Stimulated activated naive CD8-positive, alpha-beta T cell treated with anti-CD3 and anti-CD28 coated beads, Interleukin-15, Interleukin-2, amounts not matched to agents 100 U/mL and 50 U/mL, for 24 hours (primary cell): ENCODE measurements at regions not wholly inside any gene's neighbourhood (a gene's known extent, or its start where the extent isn't known, plus 50 kb on each side); places are given as distances from the start of the nearest gene placed in this dataset.

Experiments used
- ATAC-seq: fragments of 150-1000 bp; cut with Tn5 transposase; one replicate; pipeline ENCODE4 v1.10.0; 2021
- DNase-seq: peaks from one replicate; pipeline ENCODE4 v3.0.0; 2021

DNA sequence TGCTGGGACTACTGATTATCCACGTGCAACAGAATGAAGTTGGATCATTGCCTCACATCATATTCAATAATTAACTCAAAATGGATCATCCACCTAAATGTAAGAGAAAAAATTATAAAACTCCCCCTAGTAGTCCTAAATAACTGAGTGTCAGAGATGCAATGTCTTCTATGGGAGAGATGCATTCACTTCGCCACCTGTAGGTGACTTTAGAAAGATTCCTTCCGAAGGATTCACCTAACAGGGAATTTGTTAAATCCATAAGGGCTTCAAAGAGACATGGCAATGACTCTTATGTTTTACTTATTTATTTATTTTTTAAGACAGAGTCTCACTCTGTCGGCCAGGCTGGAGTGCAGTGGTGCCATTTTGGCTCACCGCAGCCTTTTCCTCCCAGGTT is 526.0 kb downstream of the MTRR start:
- no peak for DNase-seq

DNA sequence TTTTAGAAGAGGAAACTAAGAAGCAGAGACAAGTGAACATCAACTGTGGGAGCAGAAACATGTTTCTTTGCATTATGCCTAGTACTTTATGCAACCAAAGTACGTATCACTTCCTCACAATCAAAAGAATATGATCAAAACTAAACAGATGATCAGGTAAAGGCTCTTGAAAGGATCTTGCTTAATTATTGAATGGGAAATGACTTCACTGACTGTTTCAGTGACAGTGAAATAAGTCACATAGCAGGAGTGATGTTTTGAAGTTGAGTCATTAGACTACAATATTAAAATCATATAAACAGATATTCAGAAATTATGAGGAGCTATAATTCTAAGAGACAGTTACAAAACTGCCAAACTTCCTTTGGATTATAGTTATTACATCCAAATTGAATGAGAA is 527.3 kb downstream of the MTRR start:
- DNase-seq (no peak), ATAC-seq (no peak)

More for the DNA sequence above, 526.0 kb downstream of the MTRR start:
- ATAC-seq, result no peak

DNA sequence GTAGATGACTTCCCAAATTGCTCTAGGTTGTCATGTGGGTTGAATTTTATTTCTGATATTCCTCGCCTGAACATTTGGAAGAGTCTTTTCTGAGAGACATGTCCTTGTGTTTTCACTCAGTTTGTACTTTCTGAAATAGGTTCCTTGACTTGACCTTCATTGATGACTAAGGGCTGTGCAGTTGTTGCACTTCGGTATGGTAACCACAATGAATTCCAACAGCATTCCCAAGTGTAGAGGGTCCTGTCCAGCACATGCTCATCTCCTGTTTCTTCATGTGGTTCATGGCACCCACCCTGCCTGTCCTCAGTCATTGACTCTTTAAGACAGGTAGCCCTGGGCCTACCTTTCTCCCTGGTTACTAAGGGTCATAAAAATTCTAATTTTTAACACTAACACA is 527.8 kb downstream of the MTRR start:
- ATAC-seq (no peak), DNase-seq (no peak)

GRCh38 chr5:8399471-8399870 is 530.5 kb downstream of the MTRR start:
- DNase-seq (no peak), ATAC-seq (no peak)

- ATAC-seq (no peak), DNase-seq (no peak)
Measured at GRCh38 chr5:8408258-8408657, 539.3 kb downstream of the MTRR start.

DNA sequence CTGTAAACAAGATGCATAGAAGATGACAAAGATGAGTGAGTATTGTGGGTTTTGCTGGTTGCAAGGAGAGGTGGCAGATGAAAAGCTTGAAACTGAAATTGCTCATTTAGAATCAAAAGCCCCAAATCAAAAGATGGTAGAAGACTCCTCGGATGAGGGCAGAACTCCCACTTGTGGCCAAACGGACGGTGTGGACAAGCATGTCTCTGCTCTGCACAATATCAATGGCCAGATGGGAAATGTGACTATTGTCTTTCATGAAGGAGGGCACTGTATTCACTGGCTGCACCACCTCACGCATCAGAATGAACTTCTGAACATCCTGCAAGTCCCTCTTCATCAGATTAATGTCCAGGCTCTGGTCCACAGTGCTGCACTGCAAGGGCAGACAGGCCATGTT is 541.7 kb downstream of the MTRR start:
- DNase-seq (no peak), ATAC-seq (no peak)

- ATAC-seq, result no peak
- DNase-seq, result no peak
Measured at GRCh38 chr5:8413975-8414374, 545.0 kb downstream of the MTRR start.

- ATAC-seq, result no peak
- no peak for DNase-seq
Measured at GRCh38 chr5:8417316-8418048, 548.5 kb downstream of the MTRR start.

DNA sequence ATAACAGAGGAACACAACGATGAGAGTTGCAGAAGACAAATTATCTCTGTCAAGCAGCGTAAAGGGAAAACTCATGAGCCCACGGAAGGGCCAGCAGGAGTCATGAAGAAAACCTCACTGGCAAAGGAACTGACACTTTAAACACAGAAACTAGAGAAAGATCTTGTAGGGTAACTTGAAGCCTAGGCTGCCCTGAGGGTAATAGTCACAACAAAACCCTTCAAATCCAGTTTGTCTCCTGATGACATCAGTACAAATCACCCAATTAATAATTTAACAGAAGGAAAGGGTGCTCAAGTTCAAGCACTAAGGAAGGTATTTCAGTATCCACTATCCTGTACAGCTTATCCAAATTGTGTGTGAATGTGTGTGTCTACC is 549.1 kb downstream of the MTRR start:
- ATAC-seq, result no peak
- no peak for DNase-seq

DNA sequence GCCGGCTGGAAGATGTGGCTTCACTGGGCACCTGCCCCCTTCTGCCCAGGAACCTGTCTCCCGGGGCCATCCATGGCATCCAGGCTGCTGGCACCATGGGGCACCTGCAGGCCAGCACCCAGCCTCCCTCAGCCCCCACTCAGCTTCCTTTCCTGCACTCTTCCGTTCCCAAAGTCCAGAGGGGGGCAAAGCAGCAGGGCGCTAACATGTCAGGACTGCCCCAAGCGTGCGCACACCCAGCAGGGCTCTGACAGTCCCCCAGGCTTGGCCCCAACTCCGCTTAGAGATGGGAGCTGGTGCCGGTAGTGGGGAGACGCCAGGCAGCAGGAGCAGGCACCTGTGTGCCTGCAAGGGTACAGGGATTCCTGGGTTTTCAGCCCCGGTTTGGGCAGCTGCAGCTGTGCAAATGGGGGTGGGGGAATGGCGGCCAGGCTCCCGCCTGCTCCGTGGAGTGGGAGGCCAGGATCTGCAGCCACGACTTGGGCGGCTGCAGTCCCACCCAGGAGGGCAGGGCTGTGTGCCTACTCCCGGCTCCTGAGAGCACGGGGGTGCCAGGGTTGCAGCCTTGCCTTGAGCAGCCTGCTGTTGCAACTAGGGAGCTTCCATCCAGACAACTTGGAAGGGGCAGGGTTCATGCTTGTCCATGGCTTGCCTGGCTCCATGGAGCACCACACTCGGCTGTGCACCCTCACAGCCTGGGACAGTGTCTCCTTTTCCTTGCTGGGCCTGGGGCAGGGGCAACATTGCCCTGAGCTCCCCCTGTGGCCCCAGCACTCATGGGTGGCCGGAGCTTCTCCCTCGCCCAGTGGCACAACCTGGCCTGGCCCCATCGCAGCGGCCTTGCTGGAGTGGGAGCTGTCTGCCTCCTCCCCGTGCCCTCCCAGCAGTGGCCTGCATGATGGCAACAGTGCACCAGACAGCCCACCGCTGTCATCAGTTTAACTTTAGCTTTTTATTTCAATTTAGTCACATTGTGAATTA is 561.1 kb downstream of the MTRR start:
- ATAC-seq (no peak), DNase-seq (no peak)

DNA sequence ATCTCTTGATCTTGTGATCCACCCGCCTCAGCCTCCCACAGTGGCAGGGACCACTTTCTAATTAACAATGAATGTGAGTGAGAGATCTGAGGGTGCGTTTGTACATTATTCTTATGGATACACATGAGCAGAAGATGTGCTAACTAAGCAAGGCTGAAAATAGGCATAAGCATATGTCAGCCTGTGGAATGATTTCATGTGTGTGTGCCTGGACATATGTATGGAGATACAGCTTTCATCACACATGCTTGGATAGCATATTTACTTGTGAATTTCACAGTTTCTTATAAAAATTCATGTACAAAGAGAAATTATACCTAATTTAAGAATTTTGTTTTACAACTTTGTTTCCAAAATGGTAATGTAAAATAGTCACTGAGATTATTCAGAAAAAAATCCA is 565.6 kb downstream of the MTRR start:
- ATAC-seq, result no peak

DNA sequence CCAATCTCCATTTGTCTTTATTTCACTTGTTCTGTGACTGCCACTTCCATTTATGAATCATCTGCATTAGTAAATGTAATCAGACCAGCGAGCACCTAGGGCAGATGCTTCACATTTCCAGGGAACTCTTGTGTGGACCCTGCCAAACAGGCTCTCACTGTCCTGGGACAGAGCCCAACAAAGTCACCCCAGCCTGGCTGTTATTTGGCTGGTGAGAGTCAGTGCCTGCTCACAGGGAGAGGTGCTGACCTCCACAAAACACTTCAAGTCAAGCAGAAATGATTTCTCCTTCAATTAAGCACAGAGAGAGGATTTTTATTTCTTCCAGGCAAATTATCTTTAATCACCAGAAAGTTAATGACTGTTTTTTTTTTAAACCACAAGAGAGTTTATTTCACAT is 568.0 kb downstream of the MTRR start:
- ATAC-seq (no peak), DNase-seq (no peak)

More for the DNA sequence above, 565.6 kb downstream of the MTRR start:
- DNase-seq, result no peak

DNA sequence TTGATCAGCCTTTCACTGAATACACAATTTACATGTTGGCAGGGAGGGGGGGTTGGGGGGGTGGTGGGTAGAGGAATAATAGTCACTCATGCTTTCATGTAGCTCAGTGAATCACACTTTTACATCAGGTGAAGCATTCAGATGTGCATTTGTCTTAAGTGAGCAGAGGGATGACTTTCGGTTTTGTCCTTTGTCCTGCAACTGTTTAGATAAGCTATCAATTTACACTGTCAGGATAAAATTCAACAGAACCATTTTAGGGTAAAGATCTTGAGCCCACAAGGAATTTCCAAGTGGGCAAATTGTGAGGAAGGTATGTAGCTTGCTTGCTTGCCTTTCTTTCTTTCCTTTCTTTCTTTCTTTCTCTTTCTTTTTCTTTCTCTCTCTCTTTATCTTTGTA is 576.2 kb downstream of the MTRR start:
- no peak for ATAC-seq
- no peak for DNase-seq

DNA sequence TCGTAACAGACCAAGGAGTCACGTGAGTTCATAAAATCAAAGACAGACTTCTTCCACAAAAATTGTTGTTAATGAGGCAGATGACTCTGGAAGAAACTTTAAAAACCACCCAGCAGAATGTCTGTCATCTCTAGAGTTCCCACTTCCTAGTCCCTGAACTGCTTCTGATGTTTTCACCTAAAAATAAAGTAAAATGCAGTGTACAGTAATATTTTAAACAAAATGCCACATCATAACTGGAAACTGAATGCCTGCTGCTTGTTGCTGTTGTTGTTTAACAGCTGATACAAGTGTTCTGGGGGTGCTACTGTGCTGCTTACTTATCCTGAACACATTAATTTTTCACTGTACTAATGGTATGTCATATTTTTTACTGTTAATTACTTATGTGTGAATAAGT is 577.2 kb downstream of the MTRR start:
- DNase-seq (no peak), ATAC-seq (no peak)

GRCh38 chr5:8456846-8457186 is 587.9 kb downstream of the MTRR start:
- DNase-seq, result no peak
- no peak for ATAC-seq

- DNase-seq (peak; percentile 84), ATAC-seq (peak; percentile 95)
Measured at GRCh38 chr5:8457187-8458037, 588.5 kb downstream of the MTRR start.

DNA sequence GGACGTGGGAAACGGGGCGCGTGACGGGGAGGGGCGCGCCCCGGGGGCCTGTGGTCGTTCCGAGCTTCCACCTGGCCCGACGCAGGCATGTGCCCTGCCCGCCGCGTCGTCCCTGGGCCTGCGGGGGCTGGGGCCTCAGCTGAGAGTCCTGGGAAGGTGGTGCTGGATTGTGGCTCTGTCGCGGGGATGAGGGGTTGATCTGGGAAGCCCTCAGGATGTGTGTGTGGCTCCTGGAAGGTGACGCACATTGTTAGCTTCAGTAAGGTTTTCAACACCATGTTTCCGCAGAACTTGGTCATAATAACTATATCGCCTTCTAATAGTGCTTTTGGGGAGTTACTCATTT is 589.1 kb downstream of the MTRR start:
- ATAC-seq (peak; percentile 4), DNase-seq (no peak)

GRCh38 chr5:8461543-8461942 is 592.6 kb downstream of the MTRR start:
- DNase-seq (no peak), ATAC-seq (no peak)

DNA sequence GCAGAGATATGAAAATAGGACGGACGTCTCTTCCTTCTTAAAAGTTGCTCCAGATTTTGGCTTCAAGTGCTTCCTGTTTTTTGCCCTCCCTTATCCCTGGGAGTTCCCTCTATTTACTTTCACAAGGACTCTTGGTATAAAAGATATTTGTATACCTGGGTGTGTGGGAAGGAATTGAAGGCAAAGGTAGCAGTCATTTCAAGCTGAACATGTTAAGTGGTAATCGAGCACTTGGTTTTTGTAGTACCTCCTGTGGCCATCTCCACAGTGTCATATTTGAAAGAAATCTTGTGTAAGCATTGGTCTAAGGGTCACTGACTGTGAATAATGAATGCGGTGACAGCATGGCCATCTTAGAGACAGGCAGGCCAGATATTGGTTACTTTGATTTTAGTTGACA is 593.6 kb downstream of the MTRR start:
- DNase-seq (no peak), ATAC-seq (no peak)

DNA sequence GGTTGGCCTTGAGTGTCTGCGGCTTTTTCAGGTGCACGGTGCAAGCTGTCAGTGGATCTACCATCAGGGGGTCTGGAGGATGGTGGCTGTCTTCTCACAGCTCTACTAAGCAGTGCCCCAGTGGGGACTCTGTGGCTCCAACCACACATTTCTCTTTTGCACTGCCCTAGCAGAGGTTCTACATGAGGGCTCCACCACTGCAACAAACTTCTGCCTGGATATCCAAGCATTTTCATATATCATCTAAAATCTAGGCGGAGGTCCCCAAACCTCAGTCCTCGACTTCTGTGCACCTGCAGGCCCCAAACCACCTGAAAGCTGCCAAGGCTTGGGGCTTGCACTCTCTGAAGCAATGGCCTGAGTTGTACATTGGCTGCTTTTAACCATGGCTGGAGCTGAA is 601.5 kb downstream of the MTRR start:
- DNase-seq, result no peak
- no peak for ATAC-seq

DNA sequence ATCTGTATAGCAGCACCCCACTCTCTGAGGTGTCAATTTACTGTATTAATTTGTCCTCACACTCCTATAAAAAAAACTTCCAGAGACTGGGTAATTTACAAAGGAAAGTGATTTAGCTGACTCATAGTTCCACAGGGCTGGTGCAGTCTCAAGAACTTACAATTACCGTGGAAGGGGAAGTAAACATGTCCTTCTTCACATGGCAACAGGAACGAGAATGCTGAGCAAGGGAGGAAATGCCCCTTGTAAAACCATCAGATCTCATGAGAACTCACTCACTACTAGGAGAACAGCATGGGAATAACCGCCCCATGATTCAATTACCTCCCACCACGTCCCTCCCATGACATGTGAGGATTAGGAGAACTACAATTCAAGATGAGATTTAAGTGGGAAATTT is 602.6 kb downstream of the MTRR start:
- ATAC-seq, result no peak
- DNase-seq, result no peak

GRCh38 chr5:8473016-8473415 is 604.1 kb downstream of the MTRR start:
- DNase-seq (no peak), ATAC-seq (no peak)
